ENCODE measurements at regions not wholly inside any gene's neighbourhood (a gene's known extent, or its start where the extent isn't known, plus 50 kb on each side); places are given as distances from the start of the nearest gene placed in this dataset.

GRCh38 chr11:103544874-103545273 is 435.6 kb downstream of the DYNC2H1 start:
- Histone ChIP-seq H3K9me3 (ENCODE audit: control insufficient read depth in 3 of 3, low read length in 3 of 3) (peaks cover 0 to 3% (median 0%) of the 10 kb centered on the region in 3 donors), H3K36me3 (ENCODE audit: control insufficient read depth in 3 of 3, insufficient read depth in 3 of 3, low read length in 3 of 3) (no peaks in the 10 kb centered on the region), H3K27ac (ENCODE audit: low read depth, low read length) (no peak overlapping the region)

GRCh38 chr11:103545551-103545950 is 436.3 kb downstream of the DYNC2H1 start:
- Histone ChIP-seq H3K4me1 (ENCODE audit: control insufficient read depth in 3 of 3, insufficient read depth in 3 of 3, low read length in 3 of 3) (no peaks in the 10 kb centered on the region), H3K4me3 (ENCODE audit: low read length in 3 of 3) (no peak overlapping the region), H3K27ac (ENCODE audit: low read depth, low read length) (no peak overlapping the region), H3K36me3 (ENCODE audit: control insufficient read depth in 3 of 3, insufficient read depth in 3 of 3, low read length in 3 of 3) (no peaks in the 10 kb centered on the region), H3K9ac (ENCODE audit: low read depth in 1 of 3, low read length in 3 of 3) (no peak overlapping the region), H3K9me3 (ENCODE audit: control insufficient read depth in 3 of 3, low read length in 3 of 3) (peaks cover 0 to 3% (median 0%) of the 10 kb centered on the region in 3 donors), H3K27me3 (ENCODE audit: control insufficient read depth in 3 of 3, insufficient read depth in 3 of 3, low read length in 3 of 3) (no peaks in the 10 kb centered on the region)

More at GRCh38 chr11:103544874-103545273, 435.6 kb downstream of the DYNC2H1 start:
- no peaks in the 10 kb centered on the region for H3K4me1 ChIP-seq (ENCODE audit: control insufficient read depth in 3 of 3, insufficient read depth in 3 of 3, low read length in 3 of 3)
- no peaks in the 10 kb centered on the region for H3K27me3 ChIP-seq (ENCODE audit: control insufficient read depth in 3 of 3, insufficient read depth in 3 of 3, low read length in 3 of 3)
- H3K4me3 ChIP-seq (ENCODE audit: low read length in 3 of 3) = no peak overlapping the region
- no peak overlapping the region for H3K9ac ChIP-seq (ENCODE audit: low read depth in 1 of 3, low read length in 3 of 3)

- Histone ChIP-seq H3K9ac (ENCODE audit: low read depth in 1 of 3, low read length in 3 of 3) (no peak overlapping the region), H3K36me3 (ENCODE audit: control insufficient read depth in 3 of 3, insufficient read depth in 3 of 3, low read length in 3 of 3) (no peaks in the 10 kb centered on the region), H3K9me3 (ENCODE audit: control insufficient read depth in 3 of 3, low read length in 3 of 3) (peaks cover 0 to 3% (median 0%) of the 10 kb centered on the region in 3 donors), H3K4me1 (ENCODE audit: control insufficient read depth in 3 of 3, insufficient read depth in 3 of 3, low read length in 3 of 3) (no peaks in the 10 kb centered on the region), H3K27me3 (ENCODE audit: control insufficient read depth in 3 of 3, insufficient read depth in 3 of 3, low read length in 3 of 3) (no peaks in the 10 kb centered on the region), H3K4me3 (ENCODE audit: low read length in 3 of 3) (no peak overlapping the region), H3K27ac (ENCODE audit: low read depth, low read length) (no peak overlapping the region)
These were observed 437.0 kb downstream of the DYNC2H1 start for GRCh38 chr11:103546236-103546635.

- H3K9ac ChIP-seq (ENCODE audit: low read depth in 1 of 3, low read length in 3 of 3) = no peak overlapping the region
- no peaks in the 10 kb centered on the region for H3K27me3 ChIP-seq (ENCODE audit: control insufficient read depth in 3 of 3, insufficient read depth in 3 of 3, low read length in 3 of 3)
- H3K36me3 ChIP-seq (ENCODE audit: control insufficient read depth in 3 of 3, insufficient read depth in 3 of 3, low read length in 3 of 3) = no peaks in the 10 kb centered on the region
- no peak overlapping the region for H3K4me3 ChIP-seq (ENCODE audit: low read length in 3 of 3)
- H3K9me3 ChIP-seq (ENCODE audit: control insufficient read depth in 3 of 3, low read length in 3 of 3) = peaks cover 0 to 3% (median 0%) of the 10 kb centered on the region in 3 donors
- no peaks in the 10 kb centered on the region for H3K4me1 ChIP-seq (ENCODE audit: control insufficient read depth in 3 of 3, insufficient read depth in 3 of 3, low read length in 3 of 3)
- H3K27ac ChIP-seq (ENCODE audit: low read depth, low read length) = no peak overlapping the region
These were observed 437.8 kb downstream of the DYNC2H1 start for GRCh38 chr11:103547024-103547423.

GRCh38 chr11:103547691-103548090 is 438.5 kb downstream of the DYNC2H1 start:
- H3K9ac ChIP-seq (ENCODE audit: low read depth in 1 of 3, low read length in 3 of 3) = no peak overlapping the region
- H3K36me3 ChIP-seq (ENCODE audit: control insufficient read depth in 3 of 3, insufficient read depth in 3 of 3, low read length in 3 of 3) = no peaks in the 10 kb centered on the region
- no peaks in the 10 kb centered on the region for H3K4me1 ChIP-seq (ENCODE audit: control insufficient read depth in 3 of 3, insufficient read depth in 3 of 3, low read length in 3 of 3)
- no peak overlapping the region for H3K4me3 ChIP-seq (ENCODE audit: low read length in 3 of 3)
- peaks cover 0 to 3% (median 0%) of the 10 kb centered on the region in 3 donors for H3K9me3 ChIP-seq (ENCODE audit: control insufficient read depth in 3 of 3, low read length in 3 of 3)
- no peak overlapping the region for H3K27ac ChIP-seq (ENCODE audit: low read depth, low read length)
- H3K27me3 ChIP-seq (ENCODE audit: control insufficient read depth in 3 of 3, insufficient read depth in 3 of 3, low read length in 3 of 3) = no peaks in the 10 kb centered on the region

- Histone ChIP-seq H3K4me3 (ENCODE audit: low read length in 3 of 3) (no peak overlapping the region), H3K9ac (ENCODE audit: low read depth in 1 of 3, low read length in 3 of 3) (no peak overlapping the region), H3K4me1 (ENCODE audit: control insufficient read depth in 3 of 3, insufficient read depth in 3 of 3, low read length in 3 of 3) (peaks cover 0 to 3% (median 0%) of the 10 kb centered on the region in 3 donors), H3K27me3 (ENCODE audit: control insufficient read depth in 3 of 3, insufficient read depth in 3 of 3, low read length in 3 of 3) (no peaks in the 10 kb centered on the region), H3K36me3 (ENCODE audit: control insufficient read depth in 3 of 3, insufficient read depth in 3 of 3, low read length in 3 of 3) (no peaks in the 10 kb centered on the region), H3K9me3 (ENCODE audit: control insufficient read depth in 3 of 3, low read length in 3 of 3) (no peaks in the 10 kb centered on the region), H3K27ac (ENCODE audit: low read depth, low read length) (no peak overlapping the region)
These were observed 439.6 kb downstream of the DYNC2H1 start for GRCh38 chr11:103548838-103549237.

- H3K27me3 ChIP-seq (ENCODE audit: control insufficient read depth in 3 of 3, insufficient read depth in 3 of 3, low read length in 3 of 3) = no peaks in the 10 kb centered on the region
- H3K9ac ChIP-seq (ENCODE audit: low read depth in 1 of 3, low read length in 3 of 3) = no peak overlapping the region
- H3K4me1 ChIP-seq (ENCODE audit: control insufficient read depth in 3 of 3, insufficient read depth in 3 of 3, low read length in 3 of 3) = peaks cover 0 to 3% (median 0%) of the 10 kb centered on the region in 3 donors
- H3K36me3 ChIP-seq (ENCODE audit: control insufficient read depth in 3 of 3, insufficient read depth in 3 of 3, low read length in 3 of 3) = no peaks in the 10 kb centered on the region
- H3K27ac ChIP-seq (ENCODE audit: low read depth, low read length) = no peak overlapping the region
- H3K4me3 ChIP-seq (ENCODE audit: low read length in 3 of 3) = no peak overlapping the region
- no peaks in the 10 kb centered on the region for H3K9me3 ChIP-seq (ENCODE audit: control insufficient read depth in 3 of 3, low read length in 3 of 3)
These were observed 441.6 kb downstream of the DYNC2H1 start for GRCh38 chr11:103550811-103551210.

- peaks cover 0 to 3% (median 0%) of the 10 kb centered on the region in 3 donors for H3K4me1 ChIP-seq (ENCODE audit: control insufficient read depth in 3 of 3, insufficient read depth in 3 of 3, low read length in 3 of 3)
- no peaks in the 10 kb centered on the region for H3K27me3 ChIP-seq (ENCODE audit: control insufficient read depth in 3 of 3, insufficient read depth in 3 of 3, low read length in 3 of 3)
- H3K9me3 ChIP-seq (ENCODE audit: control insufficient read depth in 3 of 3, low read length in 3 of 3) = no peaks in the 10 kb centered on the region
- H3K36me3 ChIP-seq (ENCODE audit: control insufficient read depth in 3 of 3, insufficient read depth in 3 of 3, low read length in 3 of 3) = no peaks in the 10 kb centered on the region
- H3K9ac ChIP-seq (ENCODE audit: low read depth in 1 of 3, low read length in 3 of 3) = no peak overlapping the region
- H3K4me3 ChIP-seq (ENCODE audit: low read length in 3 of 3) = no peak overlapping the region
- H3K27ac ChIP-seq (ENCODE audit: low read depth, low read length) = no peak overlapping the region
These were observed 442.9 kb downstream of the DYNC2H1 start for GRCh38 chr11:103552086-103552485.

GRCh38 chr11:103556171-103556570 is 446.9 kb downstream of the DYNC2H1 start:
- Histone ChIP-seq H3K4me1 (ENCODE audit: control insufficient read depth in 3 of 3, insufficient read depth in 3 of 3, low read length in 3 of 3) (peaks cover 0 to 3% (median 0%) of the 10 kb centered on the region in 3 donors), H3K27me3 (ENCODE audit: control insufficient read depth in 3 of 3, insufficient read depth in 3 of 3, low read length in 3 of 3) (no peaks in the 10 kb centered on the region), H3K4me3 (ENCODE audit: low read length in 3 of 3) (no peak overlapping the region), H3K9ac (ENCODE audit: low read depth in 1 of 3, low read length in 3 of 3) (no peak overlapping the region), H3K27ac (ENCODE audit: low read depth, low read length) (no peak overlapping the region), H3K36me3 (ENCODE audit: control insufficient read depth in 3 of 3, insufficient read depth in 3 of 3, low read length in 3 of 3) (no peaks in the 10 kb centered on the region), H3K9me3 (ENCODE audit: control insufficient read depth in 3 of 3, low read length in 3 of 3) (no peaks in the 10 kb centered on the region)

- Histone ChIP-seq H3K9ac (ENCODE audit: low read depth in 1 of 3, low read length in 3 of 3) (no peak overlapping the region), H3K9me3 (ENCODE audit: control insufficient read depth in 3 of 3, low read length in 3 of 3) (no peaks in the 10 kb centered on the region), H3K36me3 (ENCODE audit: control insufficient read depth in 3 of 3, insufficient read depth in 3 of 3, low read length in 3 of 3) (no peaks in the 10 kb centered on the region), H3K4me1 (ENCODE audit: control insufficient read depth in 3 of 3, insufficient read depth in 3 of 3, low read length in 3 of 3) (no peaks in the 10 kb centered on the region), H3K4me3 (ENCODE audit: low read length in 3 of 3) (no peak overlapping the region), H3K27me3 (ENCODE audit: control insufficient read depth in 3 of 3, insufficient read depth in 3 of 3, low read length in 3 of 3) (no peaks in the 10 kb centered on the region), H3K27ac (ENCODE audit: low read depth, low read length) (no peak overlapping the region)
These were observed 456.9 kb downstream of the DYNC2H1 start for GRCh38 chr11:103566116-103566515.

GRCh38 chr11:103581760-103582159 is 454.7 kb upstream of the DDI1 start:
- Histone ChIP-seq H3K36me3 (ENCODE audit: control insufficient read depth in 3 of 3, insufficient read depth in 3 of 3, low read length in 3 of 3) (no peaks in the 10 kb centered on the region), H3K9me3 (ENCODE audit: control insufficient read depth in 3 of 3, low read length in 3 of 3) (no peaks in the 10 kb centered on the region), H3K9ac (ENCODE audit: low read depth in 1 of 3, low read length in 3 of 3) (no peak overlapping the region), H3K27me3 (ENCODE audit: control insufficient read depth in 3 of 3, insufficient read depth in 3 of 3, low read length in 3 of 3) (no peaks in the 10 kb centered on the region), H3K4me1 (ENCODE audit: control insufficient read depth in 3 of 3, insufficient read depth in 3 of 3, low read length in 3 of 3) (peaks cover 4 to 13% (median 6%) of the 10 kb centered on the region in 3 donors), H3K4me3 (ENCODE audit: low read length in 3 of 3) (no peak overlapping the region), H3K27ac (ENCODE audit: low read depth, low read length) (no peak overlapping the region)

Data from skeletal muscle tissue (tissue), 3 donors.